NCI-H2171 (cell line): ENCODE measurements at regions not wholly inside any gene's neighbourhood (a gene's known extent, or its start where the extent isn't known, plus 50 kb on each side); places are given as distances from the start of the nearest gene placed in this dataset.

Experiments used
- DNase-seq: peaks from one replicate; lab custom pipeline; 2025; lab: John Stamatoyannopoulos, UW

- peak; percentile 16 for DNase-seq
Measured at GRCh38 chr18:24672165-24672941, 211.9 kb downstream of the HRH4 start.

- DNase-seq: no peak
Measured at GRCh38 chr18:24674200-24674599, 213.8 kb downstream of the HRH4 start.

- DNase-seq: no peak
Measured at GRCh38 chr18:24674605-24675004, 214.2 kb downstream of the HRH4 start.

GRCh38 chr18:24677011-24677410 lies 216.6 kb downstream of the HRH4 start:
- no peak for DNase-seq

- no peak for DNase-seq
Measured at GRCh38 chr18:24678107-24678506, 217.7 kb downstream of the HRH4 start.

GRCh38 chr18:24678626-24679025 lies 218.2 kb downstream of the HRH4 start:
- no peak for DNase-seq

- DNase-seq: no peak
Measured at GRCh38 chr18:24679062-24679461, 218.6 kb downstream of the HRH4 start.

- no peak for DNase-seq
Measured at GRCh38 chr18:24683925-24684324, 223.5 kb downstream of the HRH4 start.

- no peak for DNase-seq
Measured at GRCh38 chr18:24685254-24685959, 225.0 kb downstream of the HRH4 start.

GRCh38 chr18:24695168-24695567 lies 234.7 kb downstream of the HRH4 start:
- no peak for DNase-seq

GRCh38 chr18:24702001-24702515 lies 241.6 kb downstream of the HRH4 start:
- no peak for DNase-seq

- DNase-seq: no peak
Measured at GRCh38 chr18:24703316-24703715, 242.9 kb downstream of the HRH4 start.

- DNase-seq: peak; percentile 84
Measured at GRCh38 chr18:24704946-24705630, 244.7 kb downstream of the HRH4 start.

- DNase-seq: no peak
Measured at GRCh38 chr18:24710474-24710873, 250.0 kb downstream of the HRH4 start.

- DNase-seq: no peak
Measured at GRCh38 chr18:24719791-24720190, 259.4 kb downstream of the HRH4 start.

- DNase-seq: no peak
Measured at GRCh38 chr18:24721388-24721787, 261.0 kb downstream of the HRH4 start.

GRCh38 chr18:24725644-24726415 lies 265.4 kb downstream of the HRH4 start:
- DNase-seq: peak; percentile 7

- DNase-seq: peak; percentile 69
Measured at GRCh38 chr18:24726727-24727492, 266.5 kb downstream of the HRH4 start.

- DNase-seq: peak; percentile 29
Measured at GRCh38 chr18:24727685-24728084, 267.2 kb downstream of the HRH4 start.

GRCh38 chr18:24731158-24731557 lies 270.7 kb downstream of the HRH4 start:
- DNase-seq: no peak

- DNase-seq: no peak
Measured at GRCh38 chr18:24731981-24732380, 271.5 kb downstream of the HRH4 start.
